Thymus (tissue), 11 donors: ENCODE measurements at regions not wholly inside any gene's neighbourhood (a gene's known extent, or its start where the extent isn't known, plus 50 kb on each side); places are given as distances from the start of the nearest gene placed in this dataset.
"Not testable (repeated sequence)": the region's sequence is repeated elsewhere in the genome, so short reads cannot be mapped to it uniquely, and the experiment has no call there.

Experiments
- DNase-seq, 9 donors: peaks; one replicate each; pipeline ENCODE4 v3.0.0-alpha.2; 2013; ENCODE audit warnings: low spot score in 9 of 9, low read depth in 6 of 9, missing footprints in 1 of 9
- H3K27ac ChIP-seq, 2 donors: one replicate each; pipeline ENCODE4 v1.5.1; 2013; ENCODE audit warnings: control low read depth in 1 of 2, low read depth in 1 of 2, low read length in 1 of 2, mild to moderate bottlenecking in 1 of 2, moderate library complexity in 1 of 2
- H3K27me3 ChIP-seq, 2 donors: one replicate each; pipeline ENCODE4 v1.5.1; 2013; ENCODE audit warnings: low read length in 1 of 2; ENCODE audit not compliant: control insufficient read depth in 2 of 2, insufficient read depth in 1 of 2
- H3K36me3 ChIP-seq, 2 donors: one replicate each; pipeline ENCODE4 v1.5.1; 2013; ENCODE audit warnings: low read length in 1 of 2, mild to moderate bottlenecking in 1 of 2, moderate library complexity in 1 of 2; ENCODE audit not compliant: control insufficient read depth in 2 of 2, insufficient read depth in 2 of 2
- H3K4me1 ChIP-seq, 2 donors: one replicate each; pipeline ENCODE4 v1.5.1; 2013; ENCODE audit warnings: low read length in 2 of 2; ENCODE audit not compliant: control insufficient read depth in 2 of 2, insufficient read depth in 2 of 2
- H3K4me3 ChIP-seq, 2 donors: one replicate each; pipeline ENCODE4 v1.5.1; 2013; ENCODE audit warnings: low read length in 2 of 2, control low read depth in 1 of 2, mild to moderate bottlenecking in 1 of 2
- H3K9me3 ChIP-seq, 2 donors: one replicate each; pipeline ENCODE4 v1.5.1; 2013; ENCODE audit warnings: low read length in 1 of 2, mild to moderate bottlenecking in 1 of 2; ENCODE audit not compliant: control insufficient read depth in 2 of 2, insufficient read depth in 1 of 2
- WGBS: extraction: QIAGEN DNeasy Blood & Tissue Kit; methylation state at CpG from one replicate; pipeline ENCODE4 v1.1.7; 2013; 5-methylcytosine and 5-hydroxymethylcytosine counted together
- donor health status: healthy.

DNA sequence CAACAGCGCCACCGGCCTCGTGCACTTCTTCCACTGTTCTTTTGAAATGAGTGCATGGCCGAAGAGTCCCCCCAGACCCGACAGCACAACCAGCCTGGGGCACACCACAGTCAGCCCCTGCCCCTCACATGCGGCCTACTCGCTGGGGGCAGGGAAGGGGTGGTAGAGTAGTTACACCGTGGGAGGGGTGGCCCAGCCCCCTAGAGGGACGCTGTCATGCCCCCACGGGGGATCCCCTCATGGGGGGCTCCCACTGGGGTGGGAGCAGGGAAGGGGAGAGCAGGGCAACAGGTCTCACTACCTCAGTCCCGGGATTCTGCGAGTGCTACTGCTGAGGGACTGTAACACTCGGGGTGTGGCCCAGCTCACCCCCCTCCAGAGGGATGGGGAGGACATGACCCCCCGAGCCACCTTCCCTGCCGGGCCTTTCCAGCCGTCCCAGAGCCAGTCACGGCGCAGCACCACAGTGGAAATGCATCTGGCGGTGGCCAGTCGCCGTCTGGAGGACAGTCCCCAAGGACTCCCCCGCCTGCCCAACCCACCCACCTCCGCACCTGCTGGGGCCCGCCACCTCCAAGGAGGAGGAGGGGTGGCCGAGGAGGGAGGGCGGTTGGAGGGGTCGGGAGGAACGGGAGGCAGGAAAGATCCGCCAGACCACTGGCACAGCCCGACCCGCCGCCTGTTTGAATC, 84.6 kb upstream of the ZNF254 start:
- H3K36me3 ChIP-seq, result no peaks in the 10 kb centered on the region
- 97% methylated on average over 32 of the region's 32 CpGs for WGBS
- H3K27ac ChIP-seq, result no peak overlapping the region
- peaks cover 13 to 52% of the 10 kb centered on the region in 2 donors for H3K9me3 ChIP-seq
- no peak overlapping the region for H3K4me3 ChIP-seq
- no peaks in the 10 kb centered on the region for H3K4me1 ChIP-seq
- no peaks in the 10 kb centered on the region for H3K27me3 ChIP-seq
- DNase-seq, result no peak

DNA sequence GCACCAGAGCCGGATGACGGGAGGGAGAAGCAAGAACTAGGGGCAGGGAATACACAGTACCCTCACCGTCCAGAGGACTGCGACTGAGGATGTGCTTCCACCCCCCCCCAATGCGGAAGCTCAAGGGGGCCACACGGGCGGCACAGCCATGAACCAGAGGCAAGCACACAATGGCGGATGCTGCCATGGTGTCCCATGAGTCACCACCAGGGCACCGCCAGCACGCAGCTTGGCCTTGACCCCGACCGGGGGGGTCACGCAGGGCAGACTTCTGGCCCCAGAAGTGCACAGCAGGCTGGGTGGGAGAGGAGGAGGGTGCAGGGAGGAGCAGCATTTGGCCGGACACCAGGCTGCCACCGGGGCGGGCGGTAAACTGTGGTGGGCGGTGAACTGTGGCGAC, 83.5 kb upstream of the ZNF254 start:
- no peak for DNase-seq
- no peaks in the 10 kb centered on the region for H3K4me1 ChIP-seq
- no peaks in the 10 kb centered on the region for H3K36me3 ChIP-seq
- H3K27me3 ChIP-seq, result no peaks in the 10 kb centered on the region
- H3K4me3 ChIP-seq, result no peak overlapping the region
- H3K27ac ChIP-seq, result no peak overlapping the region
- H3K9me3 ChIP-seq, result peaks cover 13 to 41% of the 10 kb centered on the region in 2 donors
- 97% methylated on average over 19 of the region's 19 CpGs for WGBS

DNA sequence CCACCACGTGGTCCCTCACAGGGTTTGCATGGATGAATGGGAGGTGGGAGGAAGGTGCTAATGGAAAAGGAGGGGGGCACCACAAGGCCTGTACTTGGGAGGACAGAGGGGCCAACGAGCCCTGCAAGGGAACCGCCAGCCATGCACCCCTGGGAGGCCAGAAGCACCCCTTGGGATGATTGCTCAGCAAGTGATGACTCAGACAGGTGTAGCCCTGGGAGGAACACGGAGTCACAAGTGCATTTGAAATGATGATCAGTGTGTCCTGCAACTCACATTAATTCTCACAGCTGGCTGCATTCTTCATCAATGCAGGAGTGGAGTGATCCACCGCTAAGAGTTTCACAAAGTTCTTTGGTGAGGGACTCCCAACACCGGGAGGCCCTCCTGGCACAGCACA, 82.8 kb upstream of the ZNF254 start:
- H3K4me1 ChIP-seq, result no peaks in the 10 kb centered on the region
- H3K4me3 ChIP-seq, result no peak overlapping the region
- no peak overlapping the region for H3K27ac ChIP-seq
- no peaks in the 10 kb centered on the region for H3K27me3 ChIP-seq
- H3K36me3 ChIP-seq, result no peaks in the 10 kb centered on the region
- no peak for DNase-seq
- 76% methylated on average over 6 of the region's 6 CpGs for WGBS
- H3K9me3 ChIP-seq, result peaks cover 13 to 44% of the 10 kb centered on the region in 2 donors

GRCh38 chr19:24029941-24030636, 56.9 kb upstream of the ZNF254 start:
- WGBS, result 94% methylated on average over 8 of the region's 8 CpGs
- DNase-seq, result no peak

DNA sequence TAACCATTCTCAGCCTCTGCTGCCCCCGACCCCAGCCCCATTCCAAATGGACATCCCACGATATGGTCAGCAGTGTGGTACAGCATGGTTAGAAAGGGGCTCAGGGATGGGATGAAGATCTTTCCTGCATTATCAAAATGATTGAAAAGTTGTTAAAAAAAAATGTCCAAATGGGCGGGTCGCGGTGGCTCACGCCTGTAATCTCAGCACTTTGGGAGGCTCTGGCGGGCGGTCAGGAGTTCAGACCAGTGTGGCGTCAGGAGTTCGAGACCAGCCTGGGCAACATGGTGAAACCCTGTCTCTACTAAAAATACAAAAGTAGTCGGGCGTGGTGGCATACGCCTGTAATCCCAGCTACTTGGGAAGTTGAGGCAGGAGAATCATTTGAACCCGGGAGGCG, 54.3 kb upstream of the ZNF254 start:
- H3K4me1 ChIP-seq, result peaks cover 7 to 16% of the 10 kb centered on the region in 2 donors
- no peaks in the 10 kb centered on the region for H3K9me3 ChIP-seq
- WGBS, result 86% methylated on average over 15 of the region's 15 CpGs
- H3K36me3 ChIP-seq, result peaks cover 11 to 12% of the 10 kb centered on the region in 2 donors
- H3K27ac ChIP-seq, result peak overlapping the region in 1 of 2 donors; percentile 42
- H3K4me3 ChIP-seq, result peak overlapping the region in 1 of 2 donors; percentile 95
- DNase-seq, result no peak
- H3K27me3 ChIP-seq, result no peaks in the 10 kb centered on the region

More at GRCh38 chr19:24029941-24030636, 56.9 kb upstream of the ZNF254 start:
- H3K27ac ChIP-seq, result no peak overlapping the region
- peaks cover 6 to 12% of the 10 kb centered on the region in 2 donors for H3K4me1 ChIP-seq
- H3K36me3 ChIP-seq, result no peaks in the 10 kb centered on the region
- no peaks in the 10 kb centered on the region for H3K9me3 ChIP-seq
- no peaks in the 10 kb centered on the region for H3K27me3 ChIP-seq
- no peak overlapping the region for H3K4me3 ChIP-seq

GRCh38 chr19:24033301-24033962, 53.6 kb upstream of the ZNF254 start:
- peak; percentile 70 to 94 (median 86) for DNase-seq
- Histone ChIP-seq H3K9me3 (no peaks in the 10 kb centered on the region), H3K4me3 (peak overlapping the region; percentile 73 to 95), H3K4me1 (peaks cover 7 to 16% of the 10 kb centered on the region in 2 donors), H3K27ac (peak overlapping the region; percentile 98), H3K27me3 (no peaks in the 10 kb centered on the region), H3K36me3 (peaks cover 12 to 14% of the 10 kb centered on the region in 2 donors)
- WGBS, result under 1% methylated on average over 41 of the region's 41 CpGs

- Histone ChIP-seq H3K36me3 (peaks cover 12 to 15% of the 10 kb centered on the region in 2 donors), H3K27ac (peak overlapping the region; percentile 98), H3K27me3 (no peaks in the 10 kb centered on the region), H3K9me3 (no peaks in the 10 kb centered on the region), H3K4me3 (peak overlapping the region; percentile 73 to 95), H3K4me1 (peaks cover 7 to 16% of the 10 kb centered on the region in 2 donors)
- peak; percentile 19 to 69 (median 34) for DNase-seq
- 1% methylated on average over 15 of the region's 15 CpGs for WGBS
These were observed 53.0 kb upstream of the ZNF254 start for GRCh38 chr19:24033963-24034342.

GRCh38 chr19:24035261-24035880, 51.6 kb upstream of the ZNF254 start:
- 76% methylated on average over 12 of the region's 12 CpGs for WGBS
- Histone ChIP-seq H3K36me3 (peaks cover 15% of the 10 kb centered on the region in 2 donors), H3K4me1 (peaks cover 7 to 16% of the 10 kb centered on the region in 2 donors)
- H3K27ac ChIP-seq, H3K4me3 ChIP-seq, H3K27me3 ChIP-seq, DNase-seq, H3K9me3 ChIP-seq: not testable (repeated sequence)
